CD4-positive, alpha-beta memory T cell (primary cell): ENCODE measurements at regions not wholly inside any gene's neighbourhood (a gene's known extent, or its start where the extent isn't known, plus 50 kb on each side); places are given as distances from the start of the nearest gene placed in this dataset.
A peak's percentile ranks its signal among the peaks of the same experiment; 100 is the strongest.

Experiments used
- CTCF ChIA-PET: fragments of 350-600 bp; sonication (Branson Sonifier 250); formaldehyde crosslinking; loops from one replicate; lab custom pipeline; 2021; ENCODE audit warnings: inconsistent platforms; ENCODE audit not compliant: partially characterized antibody; lab: Charles Lee
- POLR2A ChIA-PET: fragments of 350-600 bp; sonication (Branson Sonifier 250); formaldehyde crosslinking; loops from one replicate; lab custom pipeline; 2021; ENCODE audit not compliant: partially characterized antibody; lab: Charles Lee
- DNase-seq, 5 donors: peaks; one replicate each; pipeline versions ENCODE4 v3.0.0 to v3.0.0-alpha.2; 2020 to 2022; ENCODE audit warnings: mixed read lengths in 1 of 5
- H3K27ac ChIP-seq: one replicate; pipeline ENCODE4 v1.7.0; 2013; ENCODE audit warnings: low read depth, low read length
- H3K27me3 ChIP-seq: 2 replicates; pipeline ENCODE4 v1.7.0; 2013; ENCODE audit warnings: mild to moderate bottlenecking, low read length, moderate library complexity; ENCODE audit not compliant: insufficient read depth
- H3K36me3 ChIP-seq: 2 replicates; pipeline ENCODE4 v1.7.0; 2013; ENCODE audit warnings: mild to moderate bottlenecking, low read length, moderate library complexity; ENCODE audit not compliant: insufficient read depth
- H3K4me1 ChIP-seq: 2 replicates; pipeline ENCODE4 v1.7.0; 2013; ENCODE audit warnings: mild to moderate bottlenecking, low read length, moderate library complexity; ENCODE audit not compliant: insufficient read depth
- H3K4me3 ChIP-seq, 2 donors: one replicate each; pipeline ENCODE4 v1.7.0; 2013; ENCODE audit warnings: low read length in 2 of 2, mild to moderate bottlenecking in 1 of 2
- H3K9me3 ChIP-seq, 2 donors: one replicate each; pipeline ENCODE4 v1.7.0; 2013; ENCODE audit warnings: low read length in 2 of 2, control low read depth in 1 of 2; ENCODE audit not compliant: control insufficient read depth in 1 of 2
- H3K27ac Mint-ChIP-seq, 7 donors: one replicate each; pipeline ENCODE4 v1.8.0; 2020 to 2021; ENCODE audit warnings: mixed read lengths in 7 of 7, mild to moderate bottlenecking in 6 of 7, inconsistent platforms in 3 of 7, moderate library complexity in 3 of 7
- H3K27me3 Mint-ChIP-seq, 2 donors: one replicate each; pipeline ENCODE4 v1.8.0; 2020 to 2021; ENCODE audit warnings: mixed read lengths in 2 of 2
- H3K36me3 Mint-ChIP-seq, 2 donors: one replicate each; pipeline ENCODE4 v1.8.0; 2020 to 2021; ENCODE audit warnings: mixed read lengths in 2 of 2, inconsistent platforms in 1 of 2, mild to moderate bottlenecking in 1 of 2
- H3K4me1 Mint-ChIP-seq, 4 donors: one replicate each; pipeline ENCODE4 v1.8.0; 2020 to 2021; ENCODE audit warnings: mixed read lengths in 4 of 4, mild to moderate bottlenecking in 1 of 4
- H3K4me3 Mint-ChIP-seq, 8 donors: one replicate each; pipeline ENCODE4 v1.8.0; 2020 to 2021; ENCODE audit warnings: mixed read lengths in 8 of 8, mild to moderate bottlenecking in 7 of 8, moderate library complexity in 6 of 8, inconsistent platforms in 3 of 8
- H3K9me3 Mint-ChIP-seq, 8 donors: one replicate each; pipeline ENCODE4 v1.8.0; 2020 to 2021; ENCODE audit warnings: mixed read lengths in 8 of 8, mild to moderate bottlenecking in 5 of 8, inconsistent platforms in 3 of 8, moderate library complexity in 1 of 8
- intact Hi-C: fragments of 100-400 bp; cut with micrococcal nuclease; formaldehyde crosslinking; loops from one replicate; pipeline ENCODE4 v1.15.1; 2023

- peaks cover 10 to 21% of the 10 kb centered on the region in 2 donors for H3K27me3 Mint-ChIP-seq
- intact Hi-C loops: no loop called here
- no peaks in the 10 kb centered on the region for H3K36me3 ChIP-seq
- no peak overlapping the region for H3K27ac ChIP-seq
- no peak for DNase-seq
- no peaks in the 10 kb centered on the region for H3K27me3 ChIP-seq
- peak overlapping the region in 1 of 7 donors; percentile 37 for H3K27ac Mint-ChIP-seq
- ChIA-PET CTCF (no interaction called here), POLR2A (no interaction called here)
- no peak overlapping the region for H3K4me3 Mint-ChIP-seq
- H3K9me3 ChIP-seq: no peaks in the 10 kb centered on the region
- no peaks in the 10 kb centered on the region for H3K36me3 Mint-ChIP-seq
- peaks cover 0 to 4% (median 0%) of the 10 kb centered on the region in 8 donors for H3K9me3 Mint-ChIP-seq
- no peak overlapping the region for H3K4me3 ChIP-seq
- H3K4me1 Mint-ChIP-seq: no peaks in the 10 kb centered on the region
- H3K4me1 ChIP-seq: no peaks in the 10 kb centered on the region
Observed at GRCh38 chr3:176932433-176932832, 264.8 kb downstream of the TBL1XR1 start.

GRCh38 chr3:176931991-176932390, 265.3 kb downstream of the TBL1XR1 start:
- Histone ChIP-seq H3K27ac (no peak overlapping the region), H3K27me3 (no peaks in the 10 kb centered on the region), H3K4me3 (no peak overlapping the region), H3K4me1 (no peaks in the 10 kb centered on the region), H3K9me3 (no peaks in the 10 kb centered on the region), H3K36me3 (no peaks in the 10 kb centered on the region)
- peaks cover 12 to 23% of the 10 kb centered on the region in 2 donors for H3K27me3 Mint-ChIP-seq
- peaks cover 0 to 4% (median 0%) of the 10 kb centered on the region in 8 donors for H3K9me3 Mint-ChIP-seq
- no peak for DNase-seq
- no peak overlapping the region for H3K4me3 Mint-ChIP-seq
- intact Hi-C loops: no loop called here
- POLR2A ChIA-PET: no interaction called here
- H3K27ac Mint-ChIP-seq: peak overlapping the region in 1 of 7 donors; percentile 37
- no peaks in the 10 kb centered on the region for H3K4me1 Mint-ChIP-seq
- H3K36me3 Mint-ChIP-seq: no peaks in the 10 kb centered on the region
- CTCF ChIA-PET: no interaction called here

- Mint-ChIP-seq H3K36me3 (no peaks in the 10 kb centered on the region), H3K4me3 (no peak overlapping the region), H3K27me3 (peaks cover 13 to 22% of the 10 kb centered on the region in 2 donors), H3K4me1 (peaks cover 0 to 5% (median under 1%) of the 10 kb centered on the region in 4 donors), H3K27ac (no peak overlapping the region), H3K9me3 (peaks cover 0 to 4% (median 0%) of the 10 kb centered on the region in 8 donors)
- Histone ChIP-seq H3K9me3 (no peaks in the 10 kb centered on the region), H3K27ac (no peak overlapping the region), H3K36me3 (no peaks in the 10 kb centered on the region), H3K4me3 (no peak overlapping the region), H3K4me1 (no peaks in the 10 kb centered on the region), H3K27me3 (no peaks in the 10 kb centered on the region)
- intact Hi-C loops: no loop called here
- no peak for DNase-seq
- ChIA-PET POLR2A (no interaction called here), CTCF (no interaction called here)
Observed at GRCh38 chr3:176930942-176931341, 266.3 kb downstream of the TBL1XR1 start.

- H3K4me3 Mint-ChIP-seq: no peak overlapping the region
- H3K9me3 Mint-ChIP-seq: peaks cover 0 to 7% (median 0%) of the 10 kb centered on the region in 8 donors
- H3K36me3 Mint-ChIP-seq: no peaks in the 10 kb centered on the region
- Histone ChIP-seq H3K4me1 (no peaks in the 10 kb centered on the region), H3K36me3 (no peaks in the 10 kb centered on the region), H3K27ac (no peak overlapping the region), H3K27me3 (no peaks in the 10 kb centered on the region), H3K9me3 (no peaks in the 10 kb centered on the region), H3K4me3 (no peak overlapping the region)
- CTCF ChIA-PET: interaction anchor here (1.1 to 1.8 kb wide), 2 partner anchors 10 kb away, joined by 4 to 10 read pairs; no protein-coding TSS in a partner anchor
- H3K4me1 Mint-ChIP-seq: peaks cover 0 to 5% (median under 1%) of the 10 kb centered on the region in 4 donors
- intact Hi-C loops: no loop called here
- POLR2A ChIA-PET: no interaction called here
- peaks cover 9 to 15% of the 10 kb centered on the region in 2 donors for H3K27me3 Mint-ChIP-seq
- no peak overlapping the region for H3K27ac Mint-ChIP-seq
- no peak for DNase-seq
Observed at GRCh38 chr3:176928582-176928931, 268.7 kb downstream of the TBL1XR1 start.

- Histone ChIP-seq H3K4me1 (no peaks in the 10 kb centered on the region), H3K27ac (no peak overlapping the region), H3K27me3 (no peaks in the 10 kb centered on the region), H3K9me3 (no peaks in the 10 kb centered on the region), H3K36me3 (no peaks in the 10 kb centered on the region), H3K4me3 (no peak overlapping the region)
- CTCF ChIA-PET: interaction anchor here (1.1 to 1.2 kb wide), 2 partner anchors 10 to 55 kb away, joined by 3 to 4 read pairs; no protein-coding TSS in a partner anchor
- no peak overlapping the region for H3K4me3 Mint-ChIP-seq
- peaks cover 9 to 14% of the 10 kb centered on the region in 2 donors for H3K27me3 Mint-ChIP-seq
- H3K36me3 Mint-ChIP-seq: no peaks in the 10 kb centered on the region
- peaks cover 0 to 5% (median under 1%) of the 10 kb centered on the region in 4 donors for H3K4me1 Mint-ChIP-seq
- intact Hi-C loops: no loop called here
- no peak overlapping the region for H3K27ac Mint-ChIP-seq
- no peak for DNase-seq
- POLR2A ChIA-PET: no interaction called here
- H3K9me3 Mint-ChIP-seq: peaks cover 0 to 9% (median 0%) of the 10 kb centered on the region in 8 donors
Observed at GRCh38 chr3:176927706-176928581, 269.3 kb downstream of the TBL1XR1 start.

GRCh38 chr3:176927280-176927679, 270.0 kb downstream of the TBL1XR1 start:
- intact Hi-C loops: no loop called here
- POLR2A ChIA-PET: no interaction called here
- no peak overlapping the region for H3K4me3 Mint-ChIP-seq
- H3K27me3 ChIP-seq: no peaks in the 10 kb centered on the region
- H3K36me3 ChIP-seq: no peaks in the 10 kb centered on the region
- H3K4me1 ChIP-seq: no peaks in the 10 kb centered on the region
- no peak overlapping the region for H3K4me3 ChIP-seq
- peaks cover 9 to 17% of the 10 kb centered on the region in 2 donors for H3K27me3 Mint-ChIP-seq
- H3K4me1 Mint-ChIP-seq: peaks cover 0 to 5% (median under 1%) of the 10 kb centered on the region in 4 donors
- H3K9me3 ChIP-seq: no peaks in the 10 kb centered on the region
- H3K9me3 Mint-ChIP-seq: peaks cover 0 to 11% (median 1%) of the 10 kb centered on the region in 8 donors
- H3K27ac ChIP-seq: no peak overlapping the region
- no peak for DNase-seq
- peak overlapping the region in 3 of 7 donors; percentile 0 to 12 (median 10) for H3K27ac Mint-ChIP-seq
- CTCF ChIA-PET: interaction anchor here (1.1 to 1.2 kb wide), 2 partner anchors 11 to 54 kb away, joined by 3 to 4 read pairs; no protein-coding TSS in a partner anchor
- no peaks in the 10 kb centered on the region for H3K36me3 Mint-ChIP-seq

GRCh38 chr3:176926688-176927087, 270.6 kb downstream of the TBL1XR1 start:
- ChIA-PET CTCF (interaction anchor here (1.0 to 1.2 kb wide), 2 partner anchors 12 to 54 kb away, joined by 3 read pairs; no protein-coding TSS in a partner anchor), POLR2A (no interaction called here)
- H3K4me1 Mint-ChIP-seq: peaks cover 0 to 5% (median under 1%) of the 10 kb centered on the region in 4 donors
- H3K4me3 Mint-ChIP-seq: no peak overlapping the region
- peaks cover 9 to 20% of the 10 kb centered on the region in 2 donors for H3K27me3 Mint-ChIP-seq
- Histone ChIP-seq H3K27me3 (no peaks in the 10 kb centered on the region), H3K4me3 (no peak overlapping the region), H3K9me3 (no peaks in the 10 kb centered on the region), H3K27ac (no peak overlapping the region), H3K4me1 (no peaks in the 10 kb centered on the region), H3K36me3 (no peaks in the 10 kb centered on the region)
- H3K9me3 Mint-ChIP-seq: peaks cover 0 to 11% (median 1%) of the 10 kb centered on the region in 8 donors
- DNase-seq: no peak
- H3K27ac Mint-ChIP-seq: no peak overlapping the region
- no peaks in the 10 kb centered on the region for H3K36me3 Mint-ChIP-seq
- intact Hi-C loops: no loop called here
